GM19372 (cell line): ENCODE measurements at regions not wholly inside any gene's neighbourhood (a gene's known extent, or its start where the extent isn't known, plus 50 kb on each side); places are given as distances from the start of the nearest gene placed in this dataset.
"Not testable (repeated sequence)": the region's sequence is repeated elsewhere in the genome, so short reads cannot be mapped to it uniquely, and the experiment has no call there.

Source experiments
- ATAC-seq: cut with Tn5 transposase; IDR thresholded peaks from one replicate; pipeline ENCODE4 v1.9.1; 2021; ENCODE audit warnings: mild to moderate bottlenecking, low read depth, moderate library complexity; ENCODE audit not compliant: unreplicated experiment

- no peak for ATAC-seq
These were observed 272.5 kb upstream of the CELF4 start for GRCh38 chr18:37838083-37838482.

- ATAC-seq: no peak
These were observed 270.7 kb upstream of the CELF4 start for GRCh38 chr18:37836071-37836970.

- not testable (repeated sequence) for ATAC-seq
These were observed 266.6 kb upstream of the CELF4 start for GRCh38 chr18:37832010-37832695.

GRCh38 chr18:37812961-37813360, 247.4 kb upstream of the CELF4 start:
- ATAC-seq: no peak

- no peak for ATAC-seq
These were observed 240.3 kb upstream of the CELF4 start for GRCh38 chr18:37805773-37806404.

- no peak for ATAC-seq
These were observed 231.3 kb upstream of the CELF4 start for GRCh38 chr18:37796823-37797349.

- ATAC-seq: no peak
These were observed 221.9 kb upstream of the CELF4 start for GRCh38 chr18:37787452-37787851.

GRCh38 chr18:37783771-37784170, 218.2 kb upstream of the CELF4 start:
- ATAC-seq: no peak

- no peak for ATAC-seq
These were observed 213.6 kb upstream of the CELF4 start for GRCh38 chr18:37779220-37779619.

GRCh38 chr18:37778417-37779165, 213.0 kb upstream of the CELF4 start:
- no peak for ATAC-seq

- ATAC-seq: no peak
These were observed 204.2 kb upstream of the CELF4 start for GRCh38 chr18:37769826-37770225.

- no peak for ATAC-seq
These were observed 199.1 kb upstream of the CELF4 start for GRCh38 chr18:37764541-37765288.

- ATAC-seq: no peak
These were observed 196.6 kb upstream of the CELF4 start for GRCh38 chr18:37762076-37762621.

- ATAC-seq: no peak
These were observed 188.5 kb upstream of the CELF4 start for GRCh38 chr18:37754141-37754540.

- ATAC-seq: no peak
These were observed 176.8 kb upstream of the CELF4 start for GRCh38 chr18:37742436-37742835.

GRCh38 chr18:37741032-37741623, 175.5 kb upstream of the CELF4 start:
- ATAC-seq: no peak

GRCh38 chr18:37734406-37734805, 168.8 kb upstream of the CELF4 start:
- ATAC-seq: no peak

GRCh38 chr18:37729716-37730115, 164.1 kb upstream of the CELF4 start:
- ATAC-seq: no peak

- no peak for ATAC-seq
These were observed 158.6 kb upstream of the CELF4 start for GRCh38 chr18:37724206-37724605.
